CD4-positive, alpha-beta T cell treated with Interleukin-15 for 1 hour (primary cell): ENCODE measurements at regions not wholly inside any gene's neighbourhood (a gene's known extent, or its start where the extent isn't known, plus 50 kb on each side); places are given as distances from the start of the nearest gene placed in this dataset.

Experiments
- DNase-seq: peaks from one replicate; pipeline ENCODE4 v3.0.0-alpha.2; 2020

DNA sequence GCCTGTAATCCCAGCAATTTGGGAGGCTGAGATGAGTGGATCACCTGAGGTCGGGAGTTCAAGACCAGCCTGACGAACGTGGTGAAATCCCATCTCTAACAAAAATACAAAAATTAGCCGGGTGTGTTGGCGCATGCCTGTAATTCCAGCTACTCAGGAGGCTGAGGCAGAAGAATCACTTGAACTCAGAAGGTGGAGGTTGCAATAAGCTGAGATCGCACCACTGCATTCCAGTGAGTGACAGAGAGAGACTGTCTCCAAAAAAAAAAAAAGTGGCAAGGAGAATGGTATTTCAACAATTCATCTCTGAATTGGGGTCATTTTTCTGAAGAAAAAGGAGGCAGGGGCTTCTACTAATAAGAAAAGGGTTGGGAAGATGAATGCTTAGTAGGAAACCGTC is 111.5 kb upstream of the NHSL1 start:
- no peak for DNase-seq

DNA sequence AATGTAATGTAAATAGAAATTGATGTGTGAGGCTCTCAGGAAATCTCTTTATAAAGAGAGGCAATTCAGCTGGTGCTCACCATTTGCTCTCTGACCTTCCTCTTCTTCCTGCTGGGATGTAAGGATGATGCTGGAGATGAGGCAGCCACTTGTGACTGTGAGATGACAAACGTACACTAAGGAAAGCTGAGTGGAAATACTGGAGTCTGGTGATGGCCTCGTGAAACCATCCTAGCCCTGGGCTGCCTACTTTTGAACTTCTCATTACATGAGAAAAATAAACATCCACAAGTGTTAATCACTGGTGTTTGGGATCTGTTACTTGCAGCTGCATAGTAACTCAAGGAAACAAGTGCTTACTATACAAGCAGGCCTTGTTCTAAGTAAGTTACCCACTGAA is 114.9 kb upstream of the NHSL1 start:
- no peak for DNase-seq

DNA sequence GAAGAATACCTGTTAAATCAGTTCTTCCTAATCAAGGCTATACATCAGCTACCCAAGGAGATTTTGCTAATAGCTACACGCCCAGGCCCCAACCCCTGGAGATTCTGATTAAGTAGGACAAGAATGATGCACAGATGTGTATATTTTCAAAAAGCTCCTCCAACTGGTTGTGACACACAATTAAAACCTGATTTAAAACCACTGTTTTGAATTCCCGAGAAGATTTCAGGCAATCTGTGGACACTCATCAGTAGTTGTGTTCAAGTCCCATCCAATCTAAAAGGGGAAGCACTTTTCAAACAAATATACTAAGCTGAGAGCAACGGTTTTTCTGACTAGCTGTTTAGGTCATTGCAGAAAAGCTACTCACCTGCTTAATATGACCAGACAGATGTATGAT is 118.9 kb upstream of the NHSL1 start:
- DNase-seq: no peak

DNA sequence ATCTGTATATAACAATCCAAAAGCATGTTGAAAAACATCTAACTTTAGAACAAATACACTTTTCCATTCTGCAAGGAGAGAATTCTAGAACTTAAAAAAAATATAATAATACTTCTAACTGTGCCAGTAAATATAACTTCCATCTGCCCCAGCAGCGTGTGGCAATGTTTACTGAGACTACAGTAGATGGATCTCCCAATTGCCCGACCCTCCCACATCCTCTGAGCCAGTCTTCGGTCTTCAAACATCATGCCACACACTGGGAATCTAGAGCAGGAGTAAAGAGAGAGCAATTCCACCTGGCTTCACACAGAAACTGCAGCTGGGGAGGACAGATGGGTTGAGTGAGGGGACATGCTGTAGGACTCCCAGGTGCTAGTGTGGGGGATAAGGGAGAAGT is 121.3 kb upstream of the NHSL1 start:
- DNase-seq: no peak

DNA sequence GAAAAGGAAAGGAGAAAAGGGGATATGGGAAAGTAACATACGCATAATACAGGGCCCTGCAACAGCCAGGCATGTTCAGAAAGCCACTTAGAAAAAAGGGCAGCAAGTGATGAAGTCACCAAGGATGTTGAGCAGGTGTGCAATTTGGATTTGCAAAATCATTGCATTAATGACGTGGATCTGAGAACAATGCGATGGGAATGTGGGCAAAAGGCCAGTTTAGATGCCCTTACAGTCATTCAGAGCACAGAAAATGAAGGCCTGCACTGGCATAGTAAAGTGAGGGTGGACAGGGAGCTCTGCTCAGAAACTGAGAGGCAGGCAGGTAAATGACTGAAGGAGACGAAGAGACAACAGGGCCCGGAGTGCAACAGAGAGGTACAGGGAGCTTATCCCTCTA is 123.7 kb upstream of the NHSL1 start:
- DNase-seq: no peak

DNA sequence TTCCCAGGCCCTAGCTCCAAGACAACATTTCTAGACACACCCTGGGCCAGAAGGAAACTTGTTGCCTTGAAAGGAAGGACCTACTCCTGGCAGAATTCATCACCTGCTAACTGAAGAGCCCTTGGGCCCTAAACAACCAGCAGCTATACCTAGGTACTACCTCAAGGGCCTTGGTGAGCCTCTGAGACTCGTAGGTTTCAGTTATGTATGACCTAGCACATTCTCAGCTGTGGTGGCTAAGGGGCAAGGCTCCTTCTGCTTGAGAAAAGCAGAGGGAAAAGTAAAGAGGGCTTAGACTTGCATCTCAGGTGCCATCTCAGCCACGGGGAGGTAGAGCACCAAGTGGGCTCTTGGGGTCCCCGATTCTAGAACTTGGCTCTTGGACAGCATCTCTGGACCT is 132.3 kb upstream of the NHSL1 start:
- DNase-seq: no peak

DNA sequence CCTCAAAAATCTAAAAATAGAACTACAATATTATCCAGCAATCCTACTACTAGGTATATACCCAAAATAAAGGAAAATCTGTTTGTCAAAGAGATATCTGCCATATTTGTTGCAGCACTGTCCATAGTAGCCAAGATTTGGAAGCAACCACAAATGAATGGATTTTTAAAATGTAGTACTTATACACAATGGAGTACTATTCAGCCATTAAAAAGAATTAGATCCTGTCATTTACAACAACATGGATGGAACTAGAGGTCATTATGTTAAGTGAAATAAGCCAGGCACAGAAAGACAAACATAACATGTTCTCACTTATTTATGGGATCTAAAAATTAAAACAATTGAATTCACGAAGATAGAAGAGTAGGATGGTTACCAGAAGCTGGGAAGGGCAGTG is 135.7 kb upstream of the CCDC28A start:
- DNase-seq: no peak

DNA sequence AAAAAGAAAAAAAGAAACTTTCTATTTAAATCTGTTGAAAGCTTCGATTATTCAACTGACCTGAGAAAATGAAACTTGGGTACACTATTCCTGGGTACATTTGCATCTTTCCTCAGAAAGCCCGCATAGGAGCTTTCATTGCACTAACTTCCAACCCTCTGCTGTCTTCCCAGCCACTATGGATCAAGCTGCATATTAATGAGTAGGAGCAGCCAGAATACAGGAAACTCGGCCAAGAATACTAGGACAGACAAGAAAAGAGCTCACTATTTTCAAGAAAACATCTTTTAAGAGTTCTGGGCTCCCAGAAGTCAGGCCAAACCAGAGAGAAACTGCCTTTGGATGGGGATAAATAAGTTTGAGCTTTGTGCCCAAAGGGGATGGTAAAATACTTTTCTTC is 135.0 kb upstream of the CCDC28A start:
- no peak for DNase-seq

DNA sequence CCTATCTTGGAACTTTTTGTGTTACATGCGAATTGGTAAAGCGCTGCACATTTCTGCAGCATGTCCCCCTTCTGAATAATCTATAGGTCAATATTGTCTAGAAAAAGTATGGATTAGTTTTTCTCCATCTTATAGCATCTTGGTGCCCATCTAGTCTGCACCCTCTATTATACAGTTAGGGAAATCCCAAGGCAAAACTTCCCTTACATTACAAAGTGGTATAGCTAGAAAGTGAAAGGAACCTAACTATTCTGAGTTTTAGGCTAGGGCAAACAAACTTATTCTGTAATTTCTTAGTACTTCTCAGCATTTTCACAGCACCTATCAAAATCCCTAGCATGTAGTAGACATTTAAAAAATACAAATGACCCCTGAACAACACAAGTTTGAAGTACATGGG is 133.5 kb upstream of the CCDC28A start:
- DNase-seq: no peak

DNA sequence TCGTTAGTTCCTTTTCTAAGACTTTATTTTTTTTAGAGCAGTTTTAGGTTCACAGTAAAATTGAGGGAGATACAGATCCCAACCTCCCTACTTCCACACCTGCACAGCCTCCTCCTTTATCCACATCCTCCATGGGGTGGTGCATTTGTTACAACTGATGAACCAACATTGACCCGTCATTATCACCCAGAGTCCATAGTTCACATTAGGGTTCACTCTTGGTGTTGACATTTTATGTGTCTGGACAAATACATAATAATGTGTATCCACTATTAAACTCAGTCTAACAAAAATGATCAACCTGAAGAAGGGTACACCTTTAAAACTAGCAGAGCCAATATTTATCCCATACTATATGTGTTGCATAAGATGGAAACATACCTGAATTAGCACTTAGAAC is 130.4 kb upstream of the CCDC28A start:
- DNase-seq: no peak

DNA sequence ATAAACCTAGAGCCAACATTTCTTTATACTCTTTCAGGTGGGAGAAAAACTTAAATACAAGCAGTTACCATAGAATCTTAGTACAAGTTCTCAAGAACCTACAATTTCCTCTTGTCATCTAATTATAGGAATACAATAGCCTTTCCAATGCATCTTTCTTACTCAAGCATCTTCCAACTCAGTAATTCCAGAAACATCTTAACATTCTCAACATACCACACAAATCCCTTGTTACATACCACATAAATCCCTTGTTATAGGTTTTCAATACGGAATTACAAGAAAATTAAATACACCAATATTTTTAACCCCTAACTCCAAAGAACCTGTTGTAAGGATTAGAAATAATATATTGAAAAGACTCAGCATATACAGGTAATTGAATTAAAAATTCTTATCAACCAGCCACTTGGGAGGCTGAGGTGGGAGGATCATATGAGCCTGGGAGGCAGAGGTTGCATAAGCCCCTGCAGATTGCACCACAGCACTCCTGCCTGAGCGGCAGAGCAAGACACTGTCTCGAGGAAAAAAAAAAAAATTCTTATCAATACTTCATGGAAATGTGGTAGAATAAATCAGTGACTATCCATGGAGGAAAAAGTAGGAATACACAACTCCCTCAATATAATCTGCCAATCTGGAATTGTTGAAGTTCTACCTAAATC is 127.5 kb upstream of the CCDC28A start:
- no peak for DNase-seq

DNA sequence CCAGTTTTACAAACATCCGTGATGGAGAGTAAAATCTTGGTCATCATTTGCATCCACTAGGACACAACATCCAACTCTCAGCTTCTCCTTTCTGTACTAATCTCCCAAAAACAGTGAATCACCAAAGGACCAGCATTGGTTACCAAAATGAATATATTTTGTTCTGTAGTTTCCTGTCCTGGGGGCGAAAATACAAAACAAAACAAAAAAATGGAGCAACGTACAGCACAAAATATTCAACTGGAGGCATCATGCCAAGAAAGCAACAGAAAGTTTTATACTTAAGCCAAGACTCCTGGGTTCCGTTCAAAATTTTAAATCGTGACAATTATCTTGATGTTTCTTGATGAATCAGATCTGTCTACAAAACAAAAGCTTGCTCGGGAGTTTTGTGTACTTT is 126.6 kb upstream of the CCDC28A start:
- DNase-seq: no peak

DNA sequence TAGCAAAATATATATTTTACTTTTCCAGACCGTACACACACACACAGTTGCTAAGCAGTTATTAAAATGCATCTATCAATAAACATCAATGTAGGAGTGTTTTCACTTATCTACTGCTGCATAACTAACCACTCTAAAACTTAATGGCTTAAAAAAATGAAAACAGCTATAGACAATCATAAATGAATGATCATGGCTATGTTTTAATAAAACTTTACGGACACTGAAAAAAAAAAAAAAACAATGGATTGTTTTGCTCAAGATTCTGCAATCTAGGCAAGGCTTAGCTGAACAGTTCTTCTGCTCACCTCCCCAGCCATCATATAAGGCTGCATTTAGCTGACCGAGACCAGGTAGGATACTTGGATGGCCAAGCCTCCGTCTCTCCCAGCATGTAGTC is 125.4 kb upstream of the CCDC28A start:
- DNase-seq: no peak

DNA sequence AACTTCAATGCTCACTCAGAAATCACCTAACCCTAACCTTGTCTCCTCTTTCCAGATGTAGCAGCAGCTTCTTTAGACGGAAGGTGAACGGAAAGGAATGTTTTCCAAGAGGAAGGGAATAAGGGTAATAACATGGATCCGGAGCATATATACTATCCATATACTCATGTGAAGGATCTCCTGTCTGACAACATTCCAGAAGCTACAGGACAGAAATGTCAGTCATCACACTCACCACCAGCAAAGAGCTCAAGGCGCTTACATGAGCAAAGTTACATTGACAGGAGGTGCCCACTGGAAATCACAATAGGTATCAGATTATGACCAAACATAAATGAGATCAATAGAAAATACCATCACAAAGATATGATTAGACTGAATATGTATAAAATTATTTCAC is 122.1 kb upstream of the CCDC28A start:
- no peak for DNase-seq

DNA sequence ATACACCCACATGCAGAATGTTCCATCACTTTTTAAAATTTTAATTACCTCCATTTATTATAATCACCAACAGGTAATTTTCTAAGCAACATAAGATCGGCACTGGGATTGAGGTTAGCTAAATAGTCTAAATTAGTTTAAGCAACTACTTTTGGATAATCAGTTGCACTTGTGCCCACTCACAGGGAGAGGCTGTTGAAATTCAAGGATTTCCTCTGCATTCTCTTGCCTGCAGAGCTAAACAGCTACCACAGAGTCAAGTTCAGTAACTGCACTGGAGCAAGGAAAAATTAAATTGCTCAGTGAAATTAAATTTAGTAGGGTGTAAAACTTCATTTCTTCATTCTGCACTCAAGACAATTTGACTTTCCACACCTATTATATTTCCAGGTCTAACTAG is 120.7 kb upstream of the CCDC28A start:
- no peak for DNase-seq

DNA sequence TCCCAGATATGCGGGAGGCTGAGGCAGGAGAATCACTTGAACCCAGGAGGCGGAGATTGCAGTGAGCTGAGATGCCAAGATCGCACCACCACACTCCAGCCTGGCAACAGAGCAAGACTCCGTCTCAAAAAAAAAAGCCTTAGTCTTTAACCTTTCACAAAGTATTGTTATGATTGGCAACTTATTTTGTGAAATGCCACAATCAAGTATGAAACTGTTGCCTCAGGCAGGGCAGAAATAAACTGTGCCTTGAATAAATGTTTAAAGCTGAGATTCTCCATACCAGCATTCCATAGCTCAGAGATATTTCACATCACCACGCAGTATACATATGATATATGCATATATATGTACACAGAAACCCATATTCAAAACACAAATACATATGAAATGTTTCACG is 120.1 kb upstream of the CCDC28A start:
- DNase-seq: no peak

DNA sequence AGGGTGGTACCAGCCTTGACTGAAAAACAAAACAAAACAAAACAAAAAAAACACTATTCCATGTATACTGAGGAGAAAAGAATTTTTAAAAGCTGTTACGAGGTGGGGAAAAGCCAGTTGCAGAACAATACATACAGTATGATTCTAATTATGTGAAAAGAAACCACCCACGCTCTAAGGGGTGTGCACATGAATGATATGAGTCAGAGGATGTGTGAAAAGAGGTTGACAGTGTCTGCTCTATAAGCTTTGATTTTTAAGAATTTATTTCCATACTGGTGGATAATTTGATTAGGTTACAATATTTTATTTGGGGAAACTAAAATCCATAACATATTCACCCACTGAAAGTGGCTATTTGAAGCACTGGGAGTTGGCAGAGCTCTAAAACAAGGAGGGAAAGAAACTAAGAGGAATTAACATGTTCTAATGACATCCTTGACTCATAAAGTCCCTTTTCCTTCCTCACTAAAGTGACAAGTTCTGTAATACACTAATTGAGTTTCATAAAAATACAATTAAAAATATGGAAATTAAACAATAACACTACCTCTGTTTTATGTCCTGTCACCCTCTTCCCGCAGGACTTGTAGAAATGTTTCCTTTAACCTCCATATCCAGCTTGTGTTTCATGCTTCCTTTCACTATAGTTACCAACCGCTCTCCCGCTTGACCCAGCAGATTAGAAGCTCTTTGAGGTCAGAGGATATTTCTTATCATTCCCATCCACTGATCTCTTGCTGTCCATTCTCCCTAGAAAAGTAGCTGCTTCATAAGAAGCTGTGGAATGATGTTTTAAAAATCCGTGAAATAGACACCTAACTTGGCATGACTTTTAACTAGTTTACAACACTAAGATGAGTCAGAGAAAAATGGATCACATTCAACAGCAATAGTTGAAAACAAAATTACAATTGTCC is 118.6 kb upstream of the CCDC28A start:
- no peak for DNase-seq

DNA sequence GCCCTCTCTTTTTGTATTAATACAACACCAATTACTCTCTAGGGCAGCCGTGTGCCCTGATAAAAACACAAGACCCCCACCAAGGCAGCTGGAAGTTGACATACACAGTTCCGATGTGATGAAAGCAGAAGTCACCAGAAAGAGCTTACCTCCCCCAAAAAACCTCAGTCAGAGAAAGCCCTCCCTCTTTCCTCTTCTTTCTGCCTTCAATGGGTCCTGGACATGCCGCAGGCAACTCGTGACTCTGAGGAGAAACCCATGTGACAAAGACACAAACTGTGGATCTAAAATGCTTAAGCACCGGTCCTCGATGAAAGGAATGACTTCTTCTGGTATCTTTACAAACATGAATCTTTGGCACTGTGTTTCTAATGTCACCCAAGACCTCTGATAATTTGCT is 117.7 kb upstream of the CCDC28A start:
- DNase-seq: no peak

DNA sequence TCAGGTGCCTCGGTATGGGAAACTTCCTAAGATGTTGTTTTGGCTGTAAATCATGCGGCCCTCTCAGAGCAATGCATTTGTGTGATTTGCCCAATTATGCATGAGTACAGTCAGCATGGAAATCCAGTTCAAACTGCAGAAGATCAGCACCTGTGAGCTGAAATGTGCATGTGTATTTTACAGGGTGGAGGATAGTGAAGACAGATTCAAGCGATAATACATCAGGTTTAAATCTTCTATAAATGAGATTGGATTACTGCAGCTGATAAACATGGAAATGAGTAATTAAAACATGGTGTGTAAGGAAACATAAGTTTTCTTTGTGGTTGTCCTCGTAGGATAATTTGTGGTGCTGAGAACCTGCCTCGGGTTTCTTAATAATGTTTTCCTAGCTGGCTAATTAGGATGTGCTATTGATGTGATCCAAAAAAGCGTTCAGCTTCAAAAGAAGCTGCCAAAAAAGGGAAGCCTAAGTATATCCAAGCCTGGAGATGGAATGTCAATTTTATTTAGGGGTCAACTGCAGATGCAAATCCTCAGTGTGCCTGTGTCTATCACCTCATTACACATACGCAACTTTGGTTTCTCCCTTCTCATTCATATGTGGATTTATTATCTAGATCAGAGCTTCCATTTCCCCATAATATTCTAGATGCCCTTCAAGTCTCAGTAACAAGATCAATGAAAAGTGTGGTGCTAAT is 117.1 kb upstream of the CCDC28A start:
- DNase-seq: no peak

DNA sequence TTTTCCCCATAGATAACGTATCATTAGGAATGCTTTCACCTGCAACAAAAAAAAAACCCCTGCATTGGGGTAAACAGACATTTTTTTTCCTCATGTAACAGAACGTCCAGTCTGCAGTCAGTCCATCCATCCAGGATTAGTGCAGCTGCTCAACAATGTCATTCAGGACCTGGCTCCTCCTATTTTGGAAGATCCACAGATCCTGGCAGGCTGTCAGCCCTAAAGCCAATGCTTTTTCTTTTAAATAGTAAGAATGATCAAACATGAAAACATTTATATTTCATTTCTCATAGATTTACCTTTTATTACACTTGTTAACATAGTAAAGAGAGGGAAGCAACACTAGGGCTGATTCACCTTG is 116.5 kb upstream of the CCDC28A start:
- DNase-seq: no peak

DNA sequence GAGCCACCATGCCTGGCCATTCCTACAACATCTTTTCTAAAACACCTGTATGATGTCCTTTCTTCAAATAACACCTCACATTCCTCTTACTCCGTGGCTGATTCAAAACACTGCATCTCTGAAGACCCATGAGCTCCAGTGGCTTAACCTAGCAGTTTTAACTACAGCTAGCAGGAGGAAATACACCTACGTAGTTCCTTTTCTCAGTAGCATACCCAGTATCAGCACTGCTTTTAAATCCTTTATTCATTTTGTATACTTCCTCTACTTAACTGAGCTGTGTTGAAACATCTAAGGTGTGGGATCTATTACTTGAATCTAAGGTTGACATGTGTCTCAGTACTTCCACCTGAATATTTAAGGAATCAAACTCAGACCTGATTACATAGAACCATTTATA is 113.6 kb upstream of the CCDC28A start:
- DNase-seq: no peak

DNA sequence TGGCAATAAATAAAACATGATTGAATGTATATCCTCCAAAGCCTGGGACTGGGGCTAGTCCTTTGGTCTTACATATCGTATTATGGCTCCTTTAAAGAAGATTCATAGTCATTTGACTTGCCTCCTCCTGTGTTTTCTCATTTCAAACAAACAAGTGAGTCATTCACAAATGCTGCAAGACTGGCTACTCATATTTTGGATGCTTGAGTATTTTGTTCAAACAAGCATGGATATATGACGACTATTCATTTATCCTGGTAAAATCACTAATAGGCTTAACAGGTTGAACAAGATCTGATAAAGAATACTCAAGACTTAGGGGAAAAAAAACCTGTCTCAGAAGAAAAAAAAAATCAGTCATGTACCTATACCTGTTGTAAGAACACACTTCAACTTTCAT is 111.1 kb upstream of the CCDC28A start:
- no peak for DNase-seq

DNA sequence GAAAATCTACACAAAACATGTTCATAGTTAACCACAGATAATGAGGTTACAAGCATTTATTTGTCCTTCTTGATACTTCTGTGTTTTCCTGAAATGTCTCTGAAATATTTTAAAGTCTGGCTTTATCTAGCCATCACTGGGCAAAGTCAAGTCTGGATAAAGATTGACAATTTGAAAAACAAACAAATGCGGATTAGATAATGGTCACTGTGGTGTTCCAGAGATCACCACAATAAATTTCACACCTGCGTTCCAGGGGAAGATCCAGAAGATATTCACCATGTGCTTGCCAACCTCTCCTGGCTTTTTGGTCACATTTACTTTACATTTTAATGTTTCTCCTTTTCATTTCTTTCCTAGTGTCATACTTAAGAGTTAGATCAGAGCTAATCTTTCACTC is 109.7 kb upstream of the CCDC28A start:
- DNase-seq: no peak

DNA sequence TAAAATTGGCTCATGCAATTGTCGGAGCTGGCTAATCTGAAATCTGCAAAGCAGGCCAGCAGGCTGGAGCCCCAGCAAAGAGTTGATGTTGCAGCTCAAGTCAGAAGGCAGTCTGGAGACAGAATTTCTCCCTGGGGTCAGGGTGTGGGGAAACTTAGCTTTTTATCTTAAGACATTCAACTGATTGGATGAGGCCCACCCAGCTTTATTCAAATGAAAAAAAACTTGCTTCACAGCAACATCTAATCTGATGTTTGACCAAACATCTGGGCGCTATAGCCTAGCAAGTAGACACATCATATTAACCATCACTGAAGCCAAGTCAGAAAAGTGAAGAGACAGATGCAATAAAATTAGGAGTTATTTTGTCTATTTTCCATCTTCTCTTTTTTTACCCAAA is 108.8 kb upstream of the CCDC28A start:
- no peak for DNase-seq
